ENCODE measurements at regions not wholly inside any gene's neighbourhood (a gene's known extent, or its start where the extent isn't known, plus 50 kb on each side); places are given as distances from the start of the nearest gene placed in this dataset.

GRCh38 chrX:39487166-39487968, 610.4 kb downstream of the BCOR start:
- Histone ChIP-seq H3K4me3 (ENCODE audit: low read depth, low read length) (no peak overlapping the region), H3K9me3 (ENCODE audit: control insufficient read depth, insufficient read depth, low read depth, low read length) (no peaks in the 10 kb centered on the region), H3K27ac (ENCODE audit: extremely low read depth, low read depth, low read length) (no peak overlapping the region), H3K4me1 (ENCODE audit: control insufficient read depth, insufficient read depth, low read length) (no peaks in the 10 kb centered on the region), H3K36me3 (ENCODE audit: control insufficient read depth in 2 of 2, insufficient read depth in 1 of 2, low read length in 2 of 2) (no peaks in the 10 kb centered on the region)
- ChIA-PET POLR2A (no interaction called here), CTCF (interaction anchor here (0.6 to 1.0 kb wide), 2 partner anchors 10 to 32 kb away, joined by 4 to 6 read pairs; no protein-coding TSS in a partner anchor)
- TF ChIP-seq ZNF692 (tag by site-specific recombination; IDR thresholded peaks at IDR 0.05) = no peak
- TF ChIP-seq GLI4 (tag by site-specific recombination; IDR thresholded peaks at IDR 0.05) = no peak
- TF ChIP-seq ZNF132 (tag by site-specific recombination; IDR thresholded peaks at IDR 0.05; ENCODE audit: borderline replicate concordance) = no peak
- no peak for TF ChIP-seq ZNF777 (tag by site-specific recombination; IDR thresholded peaks at IDR 0.05; ENCODE audit: borderline replicate concordance)
- 0 out of 2 replicates have a peak, but pooled peaks have one; percentile 19 for TF ChIP-seq ZFHX2 (tag by site-specific recombination; conservative IDR thresholded peaks at IDR 0.05)
- no peak for TF ChIP-seq ZNF830 (tag by site-specific recombination; IDR thresholded peaks at IDR 0.05; ENCODE audit: low read depth)

GRCh38 chrX:39487969-39488330, 609.8 kb downstream of the BCOR start:
- Histone ChIP-seq H3K27ac (ENCODE audit: extremely low read depth, low read depth, low read length) (no peak overlapping the region), H3K9me3 (ENCODE audit: control insufficient read depth, insufficient read depth, low read depth, low read length) (no peaks in the 10 kb centered on the region)
- POLR2A ChIA-PET = no interaction called here

More at GRCh38 chrX:39487969-39488330, 609.8 kb downstream of the BCOR start:
- CTCF ChIA-PET = interaction anchor here (1.0 kb wide), 1 partner anchor 11 kb away, joined by 4 read pairs; no protein-coding TSS in a partner anchor
- Histone ChIP-seq H3K4me1 (ENCODE audit: control insufficient read depth, insufficient read depth, low read length) (no peaks in the 10 kb centered on the region), H3K4me3 (ENCODE audit: low read depth, low read length) (no peak overlapping the region), H3K36me3 (ENCODE audit: control insufficient read depth in 2 of 2, insufficient read depth in 1 of 2, low read length in 2 of 2) (no peaks in the 10 kb centered on the region)
- TF ChIP-seq RBAK (tag by site-specific recombination; IDR thresholded peaks at IDR 0.05) (no peak), CTCF (tag by site-specific recombination; IDR thresholded peaks at IDR 0.05) (no peak), ZNF398 (tag by site-specific recombination; IDR thresholded peaks at IDR 0.05) (no peak), ZBTB1 (tag by site-specific recombination; IDR thresholded peaks at IDR 0.05) (no peak), KLF1 (tag by site-specific recombination; IDR thresholded peaks at IDR 0.05) (no peak), PRDM4 (tag by site-specific recombination; IDR thresholded peaks at IDR 0.05) (no peak), ZNF621 (tag by site-specific recombination; IDR thresholded peaks at IDR 0.05) (no peak), ZNF792 (tag by site-specific recombination; IDR thresholded peaks at IDR 0.05) (no peak), ZNF23 (tag by site-specific recombination; IDR thresholded peaks at IDR 0.05; ENCODE audit: borderline replicate concordance) (no peak), ZNF777 (tag by site-specific recombination; IDR thresholded peaks at IDR 0.05; ENCODE audit: borderline replicate concordance) (no peak), SP2 (tag by site-specific recombination; IDR thresholded peaks at IDR 0.05) (no peak), ZSCAN18 (tag by site-specific recombination; IDR thresholded peaks at IDR 0.05) (no peak)

All from HEK293 (cell line).